Neural progenitor cell (in vitro differentiated cells): ENCODE measurements at regions not wholly inside any gene's neighbourhood (a gene's known extent, or its start where the extent isn't known, plus 50 kb on each side); places are given as distances from the start of the nearest gene placed in this dataset.

Experiments
- DNase-seq: peaks from one replicate; pipeline ENCODE4 v3.0.0-alpha.2; 2016; ENCODE audit warnings: low spot score
- H2AFZ ChIP-seq: fragments of 200-600 bp; sonication (generic); replicated peaks from 2 replicates; pipeline ENCODE4 v1.6.1; 2016; ENCODE audit warnings: antibody characterized with exemption
- H3F3A ChIP-seq: fragments of 200-600 bp; sonication (generic); 2 replicates; pipeline ENCODE4 v1.6.1; 2016; ENCODE audit warnings: antibody characterized with exemption, low read depth
- H3K27ac ChIP-seq: fragments of 200-600 bp; sonication (generic); 2 replicates; pipeline ENCODE4 v1.5.1; 2016; ENCODE audit warnings: mild to moderate bottlenecking
- H3K27me3 ChIP-seq: fragments of 200-600 bp; sonication (generic); 2 replicates; pipeline ENCODE4 v1.6.1; 2016; ENCODE audit warnings: mild to moderate bottlenecking, moderate library complexity
- H3K36me3 ChIP-seq: fragments of 200-600 bp; sonication (generic); 2 replicates; pipeline ENCODE4 v1.5.1; 2016
- H3K4me1 ChIP-seq: fragments of 200-600 bp; sonication (generic); 2 replicates; pipeline ENCODE4 v1.6.1; 2016; ENCODE audit warnings: mixed run types
- H3K4me2 ChIP-seq: fragments of 200-600 bp; sonication (generic); 2 replicates; pipeline ENCODE4 v1.6.1; 2016
- H3K4me3 ChIP-seq: fragments of 200-600 bp; sonication (generic); 2 replicates; pipeline ENCODE4 v1.5.1; 2016
- H3K79me2 ChIP-seq: fragments of 200-600 bp; sonication (generic); 2 replicates; pipeline ENCODE4 v1.6.1; 2016; ENCODE audit warnings: low read depth
- H3K9ac ChIP-seq: fragments of 200-600 bp; sonication (generic); 2 replicates; pipeline ENCODE4 v1.6.1; 2016
- H3K9me3 ChIP-seq: fragments of 200-600 bp; sonication (generic); 2 replicates; pipeline ENCODE4 v1.5.1; 2016; ENCODE audit warnings: low read depth
- H4K20me1 ChIP-seq: fragments of 200-600 bp; sonication (generic); 2 replicates; pipeline ENCODE4 v1.6.1; 2016; ENCODE audit warnings: low read depth
- H3K27ac Mint-ChIP-seq: 3 replicates; pipeline ENCODE4 v1.8.0; 2021; ENCODE audit warnings: mixed read lengths
- H3K27me3 Mint-ChIP-seq: 2 replicates; pipeline ENCODE4 v1.8.0; 2022; ENCODE audit warnings: low read depth, mild to moderate bottlenecking, inconsistent platforms, moderate library complexity, mixed read lengths; ENCODE audit not compliant: insufficient read depth
- H3K36me3 Mint-ChIP-seq: 3 replicates; pipeline ENCODE4 v1.8.0; 2021; ENCODE audit warnings: mixed read lengths
- H3K4me1 Mint-ChIP-seq: 3 replicates; pipeline ENCODE4 v1.8.0; 2021; ENCODE audit warnings: mixed read lengths
- H3K4me3 Mint-ChIP-seq: 3 replicates; pipeline ENCODE4 v1.8.0; 2021; ENCODE audit warnings: mild to moderate bottlenecking, moderate library complexity, mixed read lengths
- H3K9me3 Mint-ChIP-seq: 3 replicates; pipeline ENCODE4 v1.8.0; 2020; ENCODE audit warnings: mixed read lengths
- EZH2 ChIP-seq: fragments of 200-600 bp; sonication (generic); IDR thresholded peaks from 2 replicates; pipeline ENCODE4 v1.6.1; 2017; ENCODE audit warnings: antibody characterized with exemption, mild to moderate bottlenecking, moderate library complexity
- EZH2phosphoT487 ChIP-seq: fragments of 200-600 bp; sonication (generic); IDR thresholded peaks from 2 replicates; pipeline ENCODE4 v1.6.1; 2017; ENCODE audit warnings: antibody characterized with exemption
- TF ChIP-seq, protein P1 (sequence below): fragments of 200-600 bp; sonication (generic); IDR thresholded peaks from 2 replicates; pipeline ENCODE4 v1.5.1; 2017; ENCODE audit warnings: antibody characterized with exemption, mild to moderate bottlenecking

DNA sequence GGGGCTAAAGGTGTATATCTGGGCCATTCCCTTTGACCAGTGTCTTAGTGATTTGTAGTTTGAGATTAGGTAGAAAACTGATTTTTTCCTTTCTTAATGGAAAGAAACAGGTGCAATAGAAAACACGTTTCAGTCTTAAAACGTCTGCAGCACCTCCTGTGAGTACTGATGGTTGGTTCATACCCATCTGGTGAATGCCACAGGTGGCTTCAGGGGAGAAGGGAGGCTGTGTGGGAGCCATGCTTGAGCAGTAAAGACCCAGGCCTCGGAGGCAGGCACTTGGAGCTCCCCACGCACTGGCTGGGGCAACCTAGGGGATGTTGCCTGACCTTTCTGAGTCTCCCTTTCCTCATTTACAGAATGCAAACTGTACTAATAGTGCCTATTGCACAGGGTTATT, 171.5 kb upstream of the GRB10 start:
- Histone ChIP-seq H3F3A (peaks cover 8% of the 10 kb centered on the region), H2AFZ (no peak overlapping the region), H3K4me1 (peaks cover 23% of the 10 kb centered on the region), H3K27ac (no peak overlapping the region), H3K4me2 (no peak overlapping the region), H3K4me3 (no peak overlapping the region), H3K9ac (no peak overlapping the region), H3K79me2 (no peaks in the 10 kb centered on the region), H3K36me3 (peaks cover 7% of the 10 kb centered on the region), H3K27me3 (no peaks in the 10 kb centered on the region), H3K9me3 (peaks cover 8% of the 10 kb centered on the region), H4K20me1 (no peaks in the 10 kb centered on the region)
- no peak for DNase-seq
- no peaks in the 10 kb centered on the region for H3K27me3 Mint-ChIP-seq
- H3K9me3 Mint-ChIP-seq, result peaks cover 20% of the 10 kb centered on the region
- no peaks in the 10 kb centered on the region for H3K36me3 Mint-ChIP-seq
- H3K27ac Mint-ChIP-seq, result no peak overlapping the region
- peaks cover 31% of the 10 kb centered on the region for H3K4me1 Mint-ChIP-seq
- no peak overlapping the region for H3K4me3 Mint-ChIP-seq
- TF ChIP-seq, protein P1, sequence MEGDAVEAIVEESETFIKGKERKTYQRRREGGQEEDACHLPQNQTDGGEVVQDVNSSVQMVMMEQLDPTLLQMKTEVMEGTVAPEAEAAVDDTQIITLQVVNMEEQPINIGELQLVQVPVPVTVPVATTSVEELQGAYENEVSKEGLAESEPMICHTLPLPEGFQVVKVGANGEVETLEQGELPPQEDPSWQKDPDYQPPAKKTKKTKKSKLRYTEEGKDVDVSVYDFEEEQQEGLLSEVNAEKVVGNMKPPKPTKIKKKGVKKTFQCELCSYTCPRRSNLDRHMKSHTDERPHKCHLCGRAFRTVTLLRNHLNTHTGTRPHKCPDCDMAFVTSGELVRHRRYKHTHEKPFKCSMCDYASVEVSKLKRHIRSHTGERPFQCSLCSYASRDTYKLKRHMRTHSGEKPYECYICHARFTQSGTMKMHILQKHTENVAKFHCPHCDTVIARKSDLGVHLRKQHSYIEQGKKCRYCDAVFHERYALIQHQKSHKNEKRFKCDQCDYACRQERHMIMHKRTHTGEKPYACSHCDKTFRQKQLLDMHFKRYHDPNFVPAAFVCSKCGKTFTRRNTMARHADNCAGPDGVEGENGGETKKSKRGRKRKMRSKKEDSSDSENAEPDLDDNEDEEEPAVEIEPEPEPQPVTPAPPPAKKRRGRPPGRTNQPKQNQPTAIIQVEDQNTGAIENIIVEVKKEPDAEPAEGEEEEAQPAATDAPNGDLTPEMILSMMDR, result no peak
- TF ChIP-seq EZH2phosphoT487 (no peak), EZH2 (no peak)

DNA sequence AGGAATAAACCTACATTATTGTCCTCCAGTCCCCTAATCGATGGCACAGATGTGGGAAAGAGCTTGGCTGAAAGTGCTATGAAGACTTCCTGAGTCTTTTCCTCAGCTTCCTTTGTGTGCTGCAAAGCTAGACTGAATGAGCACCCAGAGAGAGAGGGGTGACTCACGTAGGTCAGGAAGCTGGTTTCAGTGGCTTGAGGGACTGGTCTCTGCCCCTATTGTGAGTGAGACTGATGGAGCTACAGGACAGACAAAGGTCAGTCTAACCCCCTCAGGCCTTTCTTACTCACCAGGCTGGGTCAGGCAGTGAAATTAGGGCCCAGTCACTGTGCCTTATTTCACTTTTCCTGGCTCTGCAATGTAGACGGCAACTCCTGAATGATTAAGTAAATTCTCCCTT, 171.1 kb upstream of the GRB10 start:
- no peak overlapping the region for H3K27ac ChIP-seq
- H3K9me3 ChIP-seq, result peaks cover 10% of the 10 kb centered on the region
- no peaks in the 10 kb centered on the region for H3K27me3 ChIP-seq
- peaks cover 31% of the 10 kb centered on the region for H3K4me1 Mint-ChIP-seq
- H3K36me3 Mint-ChIP-seq, result no peaks in the 10 kb centered on the region
- no peaks in the 10 kb centered on the region for H3K27me3 Mint-ChIP-seq
- H4K20me1 ChIP-seq, result no peaks in the 10 kb centered on the region
- peak overlapping the region; percentile 55 for H3K27ac Mint-ChIP-seq
- H3K4me1 ChIP-seq, result peaks cover 23% of the 10 kb centered on the region
- H3K4me3 Mint-ChIP-seq, result no peak overlapping the region
- H3K4me2 ChIP-seq, result no peak overlapping the region
- DNase-seq, result peak; percentile 26
- no peak overlapping the region for H2AFZ ChIP-seq
- no peak overlapping the region for H3K4me3 ChIP-seq
- H3F3A ChIP-seq, result peaks cover 8% of the 10 kb centered on the region
- peaks cover 22% of the 10 kb centered on the region for H3K9me3 Mint-ChIP-seq
- no peaks in the 10 kb centered on the region for H3K79me2 ChIP-seq
- H3K36me3 ChIP-seq, result peaks cover 7% of the 10 kb centered on the region
- TF ChIP-seq EZH2 (no peak), EZH2phosphoT487 (no peak)
- TF ChIP-seq, protein P1, result no peak
- no peak overlapping the region for H3K9ac ChIP-seq

DNA sequence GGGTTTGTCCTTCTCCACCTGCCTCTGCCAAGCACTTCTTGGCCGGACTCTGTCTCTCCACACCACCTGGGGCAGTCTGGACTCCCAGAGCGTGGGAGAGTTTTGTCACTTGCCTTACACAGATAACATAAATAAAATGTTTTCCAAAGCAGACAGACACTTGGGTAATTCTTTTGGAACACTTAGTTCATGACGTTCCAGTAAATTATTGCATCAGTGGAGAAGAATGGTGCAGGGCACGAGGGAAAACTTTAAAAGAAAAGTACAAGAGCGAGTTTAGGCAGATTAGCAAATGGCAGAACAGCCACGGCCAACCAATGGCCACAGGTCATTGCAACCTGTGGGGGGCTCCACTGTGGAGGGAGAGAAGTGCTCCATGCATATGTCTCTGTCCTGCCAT, 170.6 kb upstream of the GRB10 start:
- Mint-ChIP-seq H3K36me3 (peaks cover under 1% of the 10 kb centered on the region), H3K27ac (no peak overlapping the region), H3K4me3 (no peak overlapping the region), H3K27me3 (no peaks in the 10 kb centered on the region), H3K9me3 (peaks cover 25% of the 10 kb centered on the region), H3K4me1 (peaks cover 31% of the 10 kb centered on the region)
- Histone ChIP-seq H2AFZ (no peak overlapping the region), H3K4me3 (no peak overlapping the region), H3K4me2 (no peak overlapping the region), H3K36me3 (peaks cover 7% of the 10 kb centered on the region), H3K27me3 (no peaks in the 10 kb centered on the region), H4K20me1 (no peaks in the 10 kb centered on the region), H3K4me1 (peaks cover 23% of the 10 kb centered on the region), H3K9ac (no peak overlapping the region), H3K27ac (no peak overlapping the region), H3F3A (peaks cover 8% of the 10 kb centered on the region), H3K79me2 (no peaks in the 10 kb centered on the region), H3K9me3 (peaks cover 10% of the 10 kb centered on the region)
- TF ChIP-seq, protein P1, result no peak
- TF ChIP-seq EZH2phosphoT487, result no peak
- TF ChIP-seq EZH2, result no peak
- no peak for DNase-seq
